Stimulated activated CD4-positive, alpha-beta T cell treated with anti-CD3 and anti-CD28 coated beads, Interleukin-4, amount 100 ng/mL, for 24 hours (primary cell): ENCODE measurements at regions not wholly inside any gene's neighbourhood (a gene's known extent, or its start where the extent isn't known, plus 50 kb on each side); places are given as distances from the start of the nearest gene placed in this dataset.

Experiments
- DNase-seq: peaks from one replicate; pipeline ENCODE4 v3.0.0-alpha.2; 2020

DNA sequence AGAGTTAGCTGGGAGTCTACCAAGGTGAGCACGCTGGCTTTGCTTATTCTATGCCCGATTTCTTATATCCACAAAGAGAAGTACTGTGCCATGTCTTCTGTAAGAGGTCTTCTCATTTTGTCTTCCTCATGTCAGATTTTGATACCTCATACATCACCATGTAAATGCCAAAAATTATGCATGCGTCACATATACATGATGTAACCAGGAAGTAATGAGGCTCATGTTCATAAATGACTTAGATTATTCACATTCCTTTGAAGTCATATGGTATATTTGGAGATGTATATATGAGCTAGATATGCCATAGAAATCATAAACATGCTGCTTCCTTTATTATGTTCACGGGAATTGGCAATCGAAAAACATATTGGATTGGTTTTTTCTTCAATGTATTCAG lies 97.7 kb upstream of the CELF2 start:
- no peak for DNase-seq

DNA sequence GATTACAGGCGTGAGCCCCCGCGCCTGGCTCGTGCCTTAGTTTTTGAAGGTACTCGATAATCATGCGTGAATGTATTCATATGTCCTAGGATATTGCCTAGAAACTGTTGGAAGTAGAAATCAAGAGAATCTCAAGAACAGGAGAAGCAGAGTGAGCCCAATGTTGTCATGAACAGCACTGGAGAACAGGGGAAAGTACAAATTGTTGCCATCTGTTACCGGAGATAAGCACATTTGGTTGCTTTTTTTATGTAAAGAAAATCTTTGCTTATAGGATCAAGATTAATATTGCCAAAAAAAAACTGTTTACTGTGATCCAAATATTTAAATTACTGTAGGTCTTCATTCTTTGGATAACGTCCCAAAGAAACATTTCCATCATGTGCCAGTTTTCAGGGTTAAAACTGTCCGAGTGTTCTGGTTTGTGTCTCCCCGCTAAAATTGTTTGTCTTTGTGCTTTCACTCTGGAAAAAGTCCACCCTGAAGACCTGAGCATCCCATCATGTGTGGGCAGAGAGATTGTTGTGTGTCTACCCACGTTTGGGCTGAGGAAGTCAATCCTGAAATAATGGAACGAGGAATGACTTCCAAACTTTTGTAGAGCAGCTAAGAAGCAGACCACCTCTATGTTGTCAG lies 95.7 kb upstream of the CELF2 start:
- no peak for DNase-seq

DNA sequence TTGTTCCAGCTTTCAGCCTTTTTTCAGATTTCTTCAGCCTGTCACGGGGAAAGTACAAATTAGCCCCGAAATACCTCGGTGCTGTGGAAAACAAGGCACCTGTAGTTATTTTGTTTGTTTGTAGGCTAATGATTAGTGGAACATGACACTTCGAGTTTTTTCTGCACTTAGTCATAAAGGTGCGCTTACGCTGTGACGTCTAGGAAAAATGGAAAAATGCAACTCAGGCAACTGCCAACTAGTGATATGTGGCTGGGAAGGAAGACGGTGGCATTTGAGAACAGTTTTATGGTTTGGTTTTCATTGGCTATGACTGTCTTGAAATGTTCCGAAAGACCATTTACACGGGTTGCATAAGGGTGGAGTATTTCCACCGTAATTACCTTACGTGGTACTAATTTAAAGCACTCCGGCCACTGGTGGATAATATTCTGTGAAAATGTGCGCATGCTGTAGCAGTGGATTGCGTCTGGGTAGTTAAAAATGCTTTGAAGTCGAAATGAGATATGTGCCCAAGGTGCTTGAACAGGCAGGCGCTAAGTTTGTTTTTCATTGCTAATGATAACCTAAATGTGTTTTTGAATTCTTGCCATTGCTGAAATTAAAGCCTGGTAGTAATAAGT lies 94.5 kb upstream of the CELF2 start:
- no peak for DNase-seq

DNA sequence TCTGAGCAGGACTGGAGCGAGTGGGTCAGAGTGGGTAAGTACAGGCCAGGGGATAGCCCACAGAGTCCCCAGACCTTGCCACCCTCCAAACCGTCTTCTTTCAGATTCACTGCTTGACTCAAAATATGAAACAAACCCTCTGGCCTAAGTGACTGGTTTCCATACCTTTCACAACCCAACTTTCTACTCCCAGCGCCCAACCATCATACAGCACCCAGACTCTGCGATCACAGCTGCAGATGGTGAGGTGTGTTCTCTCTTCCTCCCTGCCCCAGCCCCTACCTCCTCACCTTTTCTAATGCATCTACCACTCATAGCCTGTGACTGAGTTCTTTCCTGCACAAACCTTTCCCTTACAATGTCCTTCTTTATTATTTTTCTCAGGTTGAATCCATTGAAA lies 92.0 kb upstream of the CELF2 start:
- DNase-seq, result no peak

DNA sequence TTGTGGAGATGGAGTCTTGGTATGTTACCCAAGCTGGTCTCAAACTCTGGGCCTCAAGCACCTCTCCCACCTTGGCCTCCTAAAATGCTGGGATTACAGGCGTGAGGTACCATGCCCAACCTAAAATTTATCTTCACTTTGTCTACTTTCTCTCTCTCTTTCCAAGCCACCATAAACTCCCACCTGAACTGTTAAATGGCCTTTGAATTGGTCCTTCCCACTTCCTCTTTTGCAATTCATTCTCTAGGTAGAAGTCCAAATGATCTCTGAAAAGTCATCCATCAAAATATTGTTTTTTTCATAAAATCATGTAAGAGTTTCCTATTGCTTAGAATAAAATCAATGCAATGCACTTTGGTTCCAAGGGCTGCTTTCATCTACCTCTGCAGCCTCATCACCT lies 90.1 kb upstream of the CELF2 start:
- no peak for DNase-seq

DNA sequence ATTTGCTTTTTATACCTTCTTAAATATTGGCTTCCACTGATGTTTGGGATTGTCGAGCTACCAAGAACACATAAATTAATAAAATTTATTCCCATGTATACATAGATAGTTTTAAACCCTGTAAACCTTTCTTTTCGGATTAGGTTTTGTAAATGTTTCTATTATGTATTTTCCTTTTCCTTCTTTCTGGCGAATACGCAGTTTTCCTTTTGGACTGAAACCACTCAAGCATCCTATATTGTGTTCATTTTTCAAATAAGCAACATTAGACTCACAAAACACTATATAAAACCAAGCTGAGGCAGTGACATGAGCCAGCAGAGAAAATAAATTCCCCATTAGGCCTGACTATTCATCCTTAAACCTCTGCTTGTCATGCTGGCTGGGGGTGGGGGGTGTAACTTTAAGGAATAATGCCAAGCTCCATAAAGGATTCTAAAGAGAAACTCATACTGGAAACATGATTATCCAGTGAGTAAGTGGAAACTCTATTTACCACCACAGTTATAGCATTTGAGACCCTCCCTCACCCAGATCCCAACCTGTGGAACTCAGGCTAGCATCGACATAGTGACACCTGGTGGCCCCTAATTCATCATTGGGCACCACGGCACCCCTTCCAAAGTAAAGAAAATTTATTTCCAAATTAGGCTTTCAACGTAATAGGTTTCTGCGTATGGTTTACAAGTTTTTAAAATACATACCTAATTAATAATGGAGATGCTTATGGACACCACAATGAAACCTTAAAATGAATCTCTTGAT lies 86.5 kb upstream of the CELF2 start:
- DNase-seq, result no peak

DNA sequence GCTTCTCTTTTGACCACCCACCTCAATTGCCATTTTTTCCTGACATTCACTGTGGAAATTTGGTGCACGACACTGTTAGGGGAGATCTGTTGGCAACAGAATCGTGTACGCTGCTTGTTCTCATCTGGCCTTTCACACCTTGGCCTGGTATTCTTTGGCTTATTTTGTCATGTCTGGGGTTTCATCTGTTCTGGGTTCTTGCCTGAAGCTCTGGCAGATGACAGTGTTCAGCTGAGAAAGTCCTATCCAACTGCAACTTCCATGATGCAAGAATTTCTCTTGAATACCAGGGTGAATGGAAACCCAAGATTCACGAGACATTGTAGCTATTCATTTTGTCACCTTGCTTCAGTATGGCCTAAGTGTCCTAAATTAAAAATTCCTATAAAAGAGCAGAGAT lies 82.6 kb upstream of the CELF2 start:
- DNase-seq, result no peak

DNA sequence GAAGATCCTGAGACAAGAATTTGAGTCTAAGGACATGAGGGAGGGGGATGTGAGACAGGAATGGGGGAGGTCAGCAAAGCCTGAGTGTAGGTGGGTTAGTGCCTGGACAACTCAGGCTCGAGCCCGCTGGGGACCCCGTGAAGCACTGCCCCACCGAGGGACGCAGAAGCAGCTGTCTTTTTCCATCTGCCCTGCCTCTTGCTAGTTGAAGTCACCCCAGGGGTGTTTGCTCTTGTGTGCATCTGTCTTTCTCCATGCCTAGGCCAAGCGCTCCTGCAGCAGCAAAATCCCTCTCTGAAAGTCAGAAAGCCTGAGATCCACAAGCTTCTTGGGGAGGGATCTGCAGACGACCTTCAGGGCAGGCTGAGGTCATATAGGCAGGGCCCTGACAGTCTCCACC lies 79.0 kb upstream of the CELF2 start:
- DNase-seq, result no peak

DNA sequence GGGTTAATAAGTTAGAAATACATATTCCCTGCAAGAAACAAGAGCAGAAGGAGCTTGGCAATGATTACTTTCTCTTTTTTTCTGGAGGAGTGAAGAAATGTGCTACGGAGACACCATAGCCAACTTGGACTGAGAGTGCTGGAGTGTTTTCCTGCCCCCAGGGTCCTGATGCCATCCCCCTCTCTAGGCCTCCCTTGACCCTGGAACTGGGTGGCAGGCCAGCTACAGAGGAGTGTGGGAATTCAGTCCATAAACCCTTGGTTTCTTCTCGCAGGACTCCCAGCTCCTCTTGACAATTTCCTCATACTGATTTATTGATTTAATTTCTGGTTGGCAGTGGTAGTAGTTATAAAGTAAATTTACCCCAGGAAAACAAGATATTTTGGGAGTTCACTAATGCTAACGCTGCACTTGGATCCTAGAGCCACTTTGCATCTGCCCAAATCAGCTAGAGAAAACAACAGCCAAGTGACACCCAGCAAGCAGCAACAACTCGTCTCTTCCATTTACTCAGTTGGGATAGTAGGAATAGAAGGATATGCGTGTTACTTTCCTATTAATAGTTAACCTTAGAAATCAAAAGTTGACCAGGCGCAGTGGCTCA lies 76.4 kb upstream of the CELF2 start:
- DNase-seq, result no peak

DNA sequence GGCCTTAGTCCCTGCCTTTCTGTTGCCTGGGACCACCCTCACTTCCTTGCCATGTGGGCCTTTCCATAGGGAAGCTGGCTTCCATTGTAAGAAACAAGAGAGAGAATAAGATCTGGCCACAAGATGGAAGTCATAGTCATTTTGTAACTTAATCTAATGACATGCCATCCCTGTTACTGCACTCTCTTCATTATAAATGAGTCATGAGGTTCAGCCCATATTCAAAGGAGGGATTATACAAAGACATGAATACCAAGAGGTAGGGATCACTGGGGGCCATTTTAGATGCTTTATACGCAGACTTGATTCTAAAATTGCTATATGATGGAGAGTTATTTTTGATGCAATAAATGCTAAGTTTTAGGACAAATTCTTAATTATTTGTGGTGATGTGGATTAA lies 75.2 kb upstream of the CELF2 start:
- DNase-seq, result no peak

DNA sequence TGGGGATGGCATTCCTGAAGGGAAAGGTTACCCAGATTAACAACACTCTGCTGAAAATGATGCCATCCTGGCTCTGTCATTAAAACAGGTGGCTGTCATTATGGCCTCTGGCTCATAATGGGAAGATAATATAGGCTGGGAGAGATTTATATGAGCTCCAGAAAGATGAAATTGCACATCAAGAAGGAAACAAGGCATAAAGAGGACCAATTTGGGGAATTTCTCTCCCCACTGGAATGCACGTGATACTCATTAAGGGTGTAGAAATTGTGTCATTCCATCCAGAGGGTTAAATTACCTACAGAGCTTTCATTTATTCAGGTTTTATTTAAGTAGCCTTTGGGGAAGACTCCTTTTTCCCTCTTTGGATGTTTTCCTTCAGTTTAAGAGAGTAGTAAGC lies 71.6 kb upstream of the CELF2 start:
- DNase-seq, result no peak

DNA sequence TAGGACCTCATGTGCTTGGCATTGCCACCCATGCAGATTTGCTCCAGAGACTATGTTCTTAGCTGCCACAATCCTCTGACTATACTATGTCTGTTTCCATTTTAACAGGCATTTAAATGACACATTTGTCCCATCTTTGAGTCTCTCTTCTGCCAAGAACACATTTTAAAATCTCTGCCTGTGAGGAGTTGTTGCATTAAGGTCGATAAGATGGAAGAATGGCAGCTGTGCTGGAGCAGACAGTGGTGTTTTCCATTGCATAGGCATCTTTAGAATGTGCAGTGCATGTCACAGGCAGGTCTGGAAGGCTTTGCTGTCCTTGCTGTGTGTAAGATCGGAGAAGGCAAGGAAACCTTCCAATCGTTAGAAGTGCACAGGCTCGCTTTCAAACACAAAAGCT lies 70.9 kb upstream of the CELF2 start:
- no peak for DNase-seq

DNA sequence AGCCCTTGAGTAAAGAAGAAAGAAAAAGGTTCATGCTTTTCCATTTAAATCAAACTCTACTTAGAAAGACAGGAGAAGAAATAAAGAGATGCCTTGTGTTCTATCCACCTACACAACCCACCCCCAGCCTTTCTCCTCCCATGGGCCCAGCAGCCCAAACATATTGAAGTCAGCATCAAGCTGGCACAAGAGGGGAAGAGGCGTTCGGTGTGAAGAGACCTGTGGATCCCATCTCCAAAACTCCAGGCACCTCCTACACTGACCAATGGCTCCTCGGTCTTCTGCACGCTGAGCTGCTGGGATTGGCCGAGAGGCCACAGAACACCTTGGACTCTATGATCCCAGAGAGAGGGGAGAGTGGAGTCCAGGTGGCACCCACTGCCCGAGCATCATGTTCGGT lies 66.0 kb upstream of the CELF2 start:
- no peak for DNase-seq

DNA sequence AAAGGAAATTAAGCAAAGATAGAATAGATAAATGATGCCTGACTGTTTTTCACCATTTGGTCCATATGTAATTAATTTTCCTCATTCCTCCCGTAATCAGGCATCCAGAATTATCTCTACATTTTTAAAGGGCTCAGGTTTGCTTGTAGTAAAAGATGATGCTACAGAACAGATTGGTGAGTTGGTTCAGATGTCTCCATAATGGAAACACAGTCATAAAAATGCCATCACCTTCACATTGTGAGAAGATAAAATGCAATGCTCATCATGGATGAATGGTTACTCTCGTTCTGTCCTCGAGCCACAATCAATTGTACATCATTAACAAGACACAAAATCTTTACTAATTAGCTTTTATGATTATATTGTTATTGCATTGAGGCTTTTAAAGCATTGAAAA lies 64.9 kb upstream of the CELF2 start:
- no peak for DNase-seq

DNA sequence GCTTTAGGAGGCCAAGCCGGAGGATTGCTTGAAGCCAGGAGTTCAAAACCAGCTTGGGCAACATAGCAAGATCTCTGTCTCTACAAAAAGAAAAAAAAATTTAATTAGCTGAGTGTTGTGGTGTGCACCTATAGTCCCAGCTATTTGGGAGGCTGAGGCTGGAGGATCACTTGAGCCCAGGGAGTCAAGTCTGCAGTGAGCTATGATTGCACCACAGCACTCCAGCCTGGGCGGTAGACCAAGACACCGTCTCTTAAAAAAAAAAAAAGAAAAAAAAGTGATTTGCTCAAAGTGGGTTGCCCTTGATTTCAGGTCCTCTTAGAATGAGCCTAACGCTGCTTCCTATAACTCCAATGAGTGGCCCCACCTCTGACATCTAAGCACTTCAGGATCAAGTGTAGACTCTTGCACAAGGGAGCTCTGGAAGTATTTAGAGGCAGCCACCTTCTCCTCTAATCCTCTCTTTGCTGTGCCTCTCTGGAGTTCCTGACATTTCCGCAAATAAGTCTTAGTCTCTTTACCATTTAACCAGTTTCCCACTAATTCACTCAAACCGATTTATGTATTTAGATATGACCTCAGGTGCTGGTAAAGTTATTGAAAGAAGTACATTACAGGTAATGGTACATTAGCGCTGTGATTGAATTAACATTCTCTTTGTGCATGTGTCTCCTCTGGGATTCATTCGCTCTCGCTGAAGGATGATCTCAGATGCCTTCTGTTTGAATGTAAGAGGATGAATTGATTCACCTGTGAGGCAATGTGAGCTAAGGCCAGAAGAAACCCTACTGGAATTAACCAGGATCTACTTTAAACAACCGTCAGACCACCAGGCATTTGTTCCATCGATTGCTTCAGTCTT lies 60.8 kb upstream of the CELF2 start:
- DNase-seq, result no peak

DNA sequence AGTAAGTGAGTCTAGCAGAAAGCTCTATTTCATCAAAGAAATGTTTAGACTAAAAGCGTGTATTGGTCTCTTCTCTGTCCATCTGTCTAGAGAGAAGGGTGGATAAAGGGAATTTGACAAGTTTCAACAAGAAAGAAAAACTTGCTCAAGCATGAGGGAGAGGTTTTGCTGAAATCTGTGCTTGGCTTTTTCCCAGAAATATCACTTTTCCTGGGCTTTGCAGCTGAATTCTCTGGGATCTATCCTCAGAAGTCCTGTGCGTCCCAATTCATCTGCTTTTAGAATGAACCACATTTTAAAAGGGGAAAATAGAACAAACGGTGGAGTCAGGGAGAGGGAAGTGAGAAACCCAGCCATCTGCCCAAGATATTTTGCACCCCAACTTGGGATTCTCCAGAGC lies 59.6 kb upstream of the CELF2 start:
- no peak for DNase-seq

DNA sequence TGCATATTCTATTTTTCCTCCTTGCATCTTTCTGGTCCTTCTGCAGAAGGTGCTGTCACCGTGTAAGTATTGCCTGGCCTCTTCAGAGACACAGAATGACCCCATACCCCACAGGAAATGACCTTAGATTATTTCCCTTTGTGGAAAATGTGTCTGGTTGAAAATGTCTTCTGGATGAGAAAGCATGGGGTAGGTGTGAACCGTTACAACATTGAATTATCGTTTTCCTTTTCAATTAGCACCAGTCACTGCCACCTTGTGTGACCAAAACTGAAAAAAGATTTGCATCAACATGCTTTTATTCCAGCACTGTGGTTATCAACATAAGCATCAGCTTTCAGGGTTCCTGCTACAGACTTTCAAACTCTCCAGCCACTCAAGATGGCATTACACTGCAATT lies 58.0 kb upstream of the CELF2 start:
- no peak for DNase-seq

DNA sequence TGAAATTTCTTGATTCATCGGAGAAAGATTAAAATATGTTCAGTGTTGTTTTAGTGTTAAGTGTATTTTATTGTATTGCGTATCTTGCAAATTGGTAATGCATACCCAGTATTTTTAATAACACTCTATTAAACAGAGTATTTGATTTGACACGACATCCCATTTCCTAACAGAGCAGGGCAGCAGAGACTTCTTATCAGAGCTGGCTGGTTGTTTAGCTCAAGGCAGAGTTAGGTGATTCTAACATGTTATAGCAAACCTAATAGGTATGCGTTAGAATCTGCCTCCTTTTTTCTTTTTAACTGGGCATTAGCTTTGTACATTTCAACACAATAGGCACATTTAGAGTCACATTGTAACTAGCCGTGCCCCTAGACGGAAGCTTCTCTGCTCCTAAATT lies 57.1 kb upstream of the CELF2 start:
- DNase-seq, result no peak

DNA sequence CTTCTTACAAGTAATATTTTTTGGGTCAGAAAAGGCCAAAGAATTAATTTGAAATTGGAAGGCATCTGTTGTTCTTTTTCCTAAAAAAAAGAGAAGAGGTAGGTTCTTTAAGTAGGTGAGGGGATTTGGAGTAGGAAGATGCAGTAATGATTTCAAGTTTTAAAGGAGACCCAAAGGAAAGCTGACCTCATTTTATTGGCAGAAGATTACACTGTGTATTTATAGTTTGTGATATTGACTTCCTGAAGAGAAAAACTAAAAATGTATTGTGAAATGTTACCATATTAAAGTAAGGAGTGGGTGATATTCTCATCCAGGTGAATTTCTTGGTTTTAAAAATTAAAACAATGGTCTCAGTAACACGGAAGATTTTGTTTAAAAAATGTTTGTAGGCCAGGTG lies 56.6 kb upstream of the CELF2 start:
- DNase-seq, result no peak

DNA sequence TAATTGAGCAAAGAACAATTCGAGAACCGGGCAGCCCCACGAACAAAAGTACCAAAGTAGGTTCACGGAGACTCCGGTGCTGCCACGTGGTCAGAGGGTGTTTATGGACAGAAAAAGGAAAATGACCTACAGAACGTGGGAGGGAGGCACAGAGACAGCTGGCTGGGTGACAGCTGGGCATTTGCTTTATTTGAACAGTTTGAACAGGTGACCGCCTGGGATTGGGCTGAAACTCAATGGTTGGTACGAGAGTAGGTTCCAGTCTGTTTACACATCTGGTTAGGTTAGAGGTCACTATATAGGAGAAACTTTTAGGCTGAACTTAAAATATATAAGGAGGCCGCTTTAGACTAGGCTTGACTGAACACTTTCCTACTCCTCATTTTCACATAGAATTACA lies 50.6 kb upstream of the CELF2 start:
- no peak for DNase-seq

DNA sequence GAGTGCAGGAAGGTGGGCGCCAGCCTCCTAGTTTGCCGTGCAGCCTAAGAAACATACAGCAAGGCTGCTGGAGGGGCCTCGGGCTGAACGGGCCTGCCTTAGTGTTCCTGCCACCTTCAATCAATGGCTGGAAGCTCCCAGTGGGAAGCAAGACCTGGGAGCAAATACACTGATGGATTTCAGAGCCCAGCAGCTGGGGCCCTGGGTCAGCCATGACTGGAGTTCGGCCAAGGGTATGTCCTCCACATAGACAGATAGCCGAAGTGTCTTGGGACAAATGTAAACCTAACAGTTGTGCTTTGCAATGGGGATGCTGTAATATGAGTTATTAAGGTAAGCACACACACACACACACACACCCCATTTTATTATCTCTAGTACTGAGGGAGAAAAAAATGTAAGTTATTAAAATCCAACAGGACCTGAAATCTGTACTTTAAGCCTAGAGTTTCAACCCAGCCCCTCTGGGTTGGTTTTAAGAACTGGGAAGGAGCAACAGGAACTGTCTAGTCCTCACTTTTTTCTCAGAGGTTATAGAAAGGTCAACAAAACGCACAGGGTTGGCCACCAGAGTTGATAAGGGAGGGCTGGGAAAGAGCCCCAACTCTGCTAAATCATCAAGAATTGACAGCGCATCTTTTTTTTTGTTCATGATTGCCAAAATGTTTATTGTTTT lies 50.0 kb upstream of the CELF2 start:
- no peak for DNase-seq
